ENCODE measurements at regions not wholly inside any gene's neighbourhood (a gene's known extent, or its start where the extent isn't known, plus 50 kb on each side); places are given as distances from the start of the nearest gene placed in this dataset.

GRCh38 chr1:106515375-106515774 is 541.1 kb upstream of the PRMT6 start:
- TF ChIP-seq CTCF (conservative IDR thresholded peaks at IDR 0.05; ENCODE audit: low read length) (no peak), EZH2phosphoT487 (IDR thresholded peaks at IDR 0.05; ENCODE audit: borderline replicate concordance) (no peak)
